HCT116 (cell line): ENCODE measurements at regions not wholly inside any gene's neighbourhood (a gene's known extent, or its start where the extent isn't known, plus 50 kb on each side); places are given as distances from the start of the nearest gene placed in this dataset.

Source experiments
- ATAC-seq: fragments of 200-7000 bp; cut with Tn5 transposase; 2 replicates; pipeline ENCODE4 v1.9.1; 2020; ENCODE audit warnings: mild to moderate bottlenecking, moderate library complexity
- BruUV-seq: library from RNA; stranded (reverse); fragments of 400-500 nt; replicated peaks from 2 replicates; lab custom pipeline; 2021; lab: Mats Ljungman, UMichigan
- CTCF ChIA-PET: fragments of 300-600 bp; sonication (Branson Sonifier 250); formaldehyde crosslinking; loops from one replicate; lab custom pipeline; 2021; ENCODE audit warnings: antibody characterized with exemption; lab: Charles Lee
- POLR2A ChIA-PET: fragments of 300-600, 350-600 bp; sonication (Branson Sonifier 250); formaldehyde crosslinking; loops from one replicate; lab custom pipeline; 2021; ENCODE audit warnings: antibody characterized with exemption; lab: Charles Lee
- RAD21 ChIA-PET, 2 experiments: fragments of 300-600 bp; sonication (Branson Sonifier 250); formaldehyde crosslinking; loops; one replicate each; lab custom pipeline; 2023; ENCODE audit warnings: low total read pairs in 2 of 2; ENCODE audit not compliant: uncharacterized antibody in 2 of 2, unreplicated experiment in 2 of 2, low non-redundant PET in 1 of 2; lab: Charles Lee
- DNase-seq: peaks from one replicate; pipeline ENCODE4 v3.0.0-alpha.2; 2010; ENCODE audit warnings: low read depth, low spot score
- H2AFZ ChIP-seq: fragments of 200-600 bp; shearing (Covaris generic), sonication (generic); 2 replicates; pipeline ENCODE4 v1.6.1; 2017; ENCODE audit warnings: low read depth, mixed run types, mixed read lengths, antibody characterized with exemption, low read length; ENCODE audit not compliant: poor library complexity, severe bottlenecking
- H3K27ac ChIP-seq: 2 replicates; pipeline ENCODE4 v1.5.1; 2012; ENCODE audit warnings: low read depth, low read length
- H3K27me3 ChIP-seq: fragments of 200-600 bp; sonication (generic); 2 replicates; pipeline ENCODE4 v1.6.1; 2016; ENCODE audit warnings: mixed run types, low read length, mixed read lengths; ENCODE audit not compliant: insufficient read depth
- H3K36me3 ChIP-seq, 2 experiments: fragments of 200-500 bp in 1 of 2; fragments of 200-600 bp in 1 of 2; sonication (Bioruptor generic) in 1 of 2; sonication (generic) in 1 of 2; 2 replicates each; pipeline versions ENCODE4 v1.5.1 to v1.6.1; 2014 to 2016; ENCODE audit warnings: low read length in 2 of 2, inconsistent platforms in 1 of 2, mixed read lengths in 1 of 2, mixed run types in 1 of 2; ENCODE audit not compliant: insufficient read depth in 2 of 2, control insufficient read depth in 1 of 2
- H3K4me1 ChIP-seq, 2 experiments: fragments of 200-600 bp in 1 of 2; sonication (generic) in 1 of 2; 2 replicates each; pipeline versions ENCODE4 v1.5.1 to v1.6.1; 2012 to 2017; ENCODE audit warnings: low read length in 2 of 2, inconsistent platforms in 1 of 2, mild to moderate bottlenecking in 1 of 2, mixed read lengths in 1 of 2, mixed run types in 1 of 2, moderate library complexity in 1 of 2; ENCODE audit not compliant: insufficient read depth in 2 of 2, control insufficient read depth in 1 of 2
- H3K4me2 ChIP-seq: fragments of 200-600 bp; sonication (generic); 2 replicates; pipeline ENCODE4 v1.6.1; 2017; ENCODE audit warnings: mixed run types, low read length, mixed read lengths
- H3K4me3 ChIP-seq, 2 experiments: fragments of 200-600 bp in 1 of 2; sonication (generic) in 1 of 2; replicated peaks in 1 of 2; 2 replicates each; pipeline ENCODE4 v1.5.1; 2011 to 2016; ENCODE audit warnings: low read length in 2 of 2, control low read depth in 1 of 2, low read depth in 1 of 2, mild to moderate bottlenecking in 1 of 2, mixed read lengths in 1 of 2, mixed run types in 1 of 2
- H3K79me2 ChIP-seq: fragments of 200-600 bp; sonication (generic); 2 replicates; pipeline ENCODE4 v1.6.1; 2017; ENCODE audit warnings: mild to moderate bottlenecking, mixed run types, low read length, moderate library complexity, mixed read lengths; ENCODE audit not compliant: insufficient read depth
- H3K9ac ChIP-seq: fragments of 200-600 bp; sonication (generic); 2 replicates; pipeline ENCODE4 v1.6.1; 2016; ENCODE audit warnings: low read length, mixed read lengths
- H3K9me2 ChIP-seq: fragments of 200-600 bp; sonication (generic), shearing (Covaris generic); 2 replicates; pipeline ENCODE4 v1.6.1; 2017; ENCODE audit warnings: mixed run types, mild to moderate bottlenecking, moderate library complexity; ENCODE audit not compliant: insufficient read depth
- H3K9me3 ChIP-seq, 2 experiments: fragments of 200-500 bp in 1 of 2; fragments of 200-600 bp in 1 of 2; sonication (Bioruptor generic) in 1 of 2; sonication (generic) in 1 of 2; 2 replicates each; pipeline ENCODE4 v1.6.1; 2014 to 2017; ENCODE audit warnings: low read length in 2 of 2, mixed read lengths in 2 of 2, inconsistent platforms in 1 of 2, low read depth in 1 of 2, mild to moderate bottlenecking in 1 of 2, mixed run types in 1 of 2, moderate library complexity in 1 of 2; ENCODE audit not compliant: control insufficient read depth in 1 of 2, insufficient read depth in 1 of 2
- H4K20me1 ChIP-seq: fragments of 200-600 bp; sonication (generic), shearing (Covaris generic); 2 replicates; pipeline ENCODE4 v1.6.1; 2017; ENCODE audit warnings: mixed run types, mild to moderate bottlenecking, moderate library complexity; ENCODE audit not compliant: insufficient read depth
- CBX3 ChIP-seq: IDR thresholded peaks from 2 replicates; pipeline ENCODE4 v1.6.1; 2012; ENCODE audit warnings: low read depth
- CEBPB ChIP-seq: IDR thresholded peaks from 2 replicates; pipeline ENCODE4 v1.6.1; 2012; ENCODE audit warnings: low read depth
- ELF1 ChIP-seq: IDR thresholded peaks from 2 replicates; pipeline ENCODE4 v1.6.1; 2012; ENCODE audit warnings: low read depth, borderline replicate concordance
- EZH2phosphoT487 ChIP-seq: fragments of 200-600 bp; IDR thresholded peaks from 2 replicates; pipeline ENCODE4 v1.6.1; 2018; ENCODE audit warnings: antibody characterized with exemption, borderline replicate concordance
- MAX ChIP-seq: IDR thresholded peaks from 2 replicates; pipeline ENCODE4 v1.6.1; 2012
- POLR2A ChIP-seq: IDR thresholded peaks from 2 replicates; pipeline ENCODE4 v1.7.0; 2011; ENCODE audit warnings: borderline replicate concordance; ENCODE audit not compliant: insufficient read depth, insufficient read length; ENCODE audit errors: extremely low read depth
- POLR2AphosphoS5 ChIP-seq: IDR thresholded peaks from 2 replicates; pipeline ENCODE4 v1.6.1; 2011; ENCODE audit warnings: mild to moderate bottlenecking, low read depth, low read length, moderate library complexity
- SIN3A ChIP-seq: IDR thresholded peaks from 2 replicates; pipeline ENCODE4 v1.6.1; 2012; ENCODE audit warnings: low read depth
- SP1 ChIP-seq: IDR thresholded peaks from 2 replicates; pipeline ENCODE4 v1.6.1; 2012; ENCODE audit warnings: low read depth
- SRF ChIP-seq: IDR thresholded peaks from 2 replicates; pipeline ENCODE4 v1.6.1; 2012; ENCODE audit warnings: low read depth
- TCF7L2 ChIP-seq: IDR thresholded peaks from 2 replicates; pipeline ENCODE4 v1.7.0; 2011; ENCODE audit warnings: borderline replicate concordance, inconsistent platforms; ENCODE audit not compliant: insufficient read depth, insufficient read length; ENCODE audit errors: extremely low read depth
- YY1 ChIP-seq: IDR thresholded peaks from 2 replicates; pipeline ENCODE4 v1.6.1; 2011; ENCODE audit warnings: low read length, low read depth, moderate library complexity, mild to moderate bottlenecking; ENCODE audit not compliant: insufficient replicate concordance; ENCODE audit errors: extremely low read depth
- ZFX ChIP-seq: fragments of 450-650 bp; IDR thresholded peaks from 2 replicates; pipeline ENCODE4 v1.6.1; 2017
- ZNF274 ChIP-seq: fragments of 200-500 bp; sonication (Bioruptor generic); IDR thresholded peaks from 2 replicates; pipeline ENCODE4 v1.6.1; 2014; ENCODE audit warnings: mild to moderate bottlenecking, low read depth, low read length, inconsistent platforms
- intact Hi-C: fragments of 100-400 bp; cut with micrococcal nuclease; formaldehyde crosslinking; loops from 2 replicates; pipeline ENCODE4 v1.10.0; 2022
- TF ChIP-seq, protein P1 (sequence below): IDR thresholded peaks from 2 replicates; pipeline ENCODE4 v1.6.1; 2012
- TF ChIP-seq, protein P2 (sequence below): IDR thresholded peaks from 2 replicates; pipeline ENCODE4 v1.6.1; 2011; ENCODE audit warnings: mild to moderate bottlenecking, low read length, moderate library complexity; ENCODE audit not compliant: insufficient replicate concordance; ENCODE audit errors: extremely low read depth
- TF ChIP-seq, protein P3 (sequence below): IDR thresholded peaks from 2 replicates; pipeline ENCODE4 v1.6.1; 2012; ENCODE audit warnings: low read depth

DNA sequence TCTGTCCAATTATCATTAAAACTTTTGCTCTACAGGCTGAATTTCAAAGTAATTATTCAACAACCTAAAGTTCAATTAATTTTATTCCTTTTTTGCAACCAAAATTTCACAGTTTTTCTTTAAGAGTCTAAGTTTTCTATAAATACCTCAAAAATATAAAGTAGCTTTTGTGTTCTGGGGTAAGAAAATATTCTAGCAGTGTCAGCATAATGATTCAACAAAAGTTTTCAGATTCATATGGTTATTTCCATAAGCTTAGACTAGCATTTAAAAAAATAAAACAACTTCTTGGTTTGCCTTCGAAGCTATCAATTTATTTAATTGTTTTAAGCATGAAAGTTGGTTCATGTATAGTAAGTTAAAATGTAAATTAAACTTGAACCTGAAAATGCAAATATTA lies 1962.3 kb upstream of the CDH6 start:
- ATAC-seq: no peak
- H3K27ac ChIP-seq: no peak overlapping the region
- ChIA-PET POLR2A (no interaction called here), CTCF (no interaction called here), RAD21 (no interaction called here)
- BruUV-seq: no TSS peak
- H3K4me2 ChIP-seq: no peak overlapping the region
- no peak for TF ChIP-seq CEBPB
- TF ChIP-seq ZNF274: no peak
- TF ChIP-seq POLR2AphosphoS5: no peak
- TF ChIP-seq, protein P1, sequence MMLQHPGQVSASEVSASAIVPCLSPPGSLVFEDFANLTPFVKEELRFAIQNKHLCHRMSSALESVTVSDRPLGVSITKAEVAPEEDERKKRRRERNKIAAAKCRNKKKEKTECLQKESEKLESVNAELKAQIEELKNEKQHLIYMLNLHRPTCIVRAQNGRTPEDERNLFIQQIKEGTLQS: no peak
- no peak for TF ChIP-seq TCF7L2
- no peak for TF ChIP-seq ELF1
- TF ChIP-seq, protein P2, sequence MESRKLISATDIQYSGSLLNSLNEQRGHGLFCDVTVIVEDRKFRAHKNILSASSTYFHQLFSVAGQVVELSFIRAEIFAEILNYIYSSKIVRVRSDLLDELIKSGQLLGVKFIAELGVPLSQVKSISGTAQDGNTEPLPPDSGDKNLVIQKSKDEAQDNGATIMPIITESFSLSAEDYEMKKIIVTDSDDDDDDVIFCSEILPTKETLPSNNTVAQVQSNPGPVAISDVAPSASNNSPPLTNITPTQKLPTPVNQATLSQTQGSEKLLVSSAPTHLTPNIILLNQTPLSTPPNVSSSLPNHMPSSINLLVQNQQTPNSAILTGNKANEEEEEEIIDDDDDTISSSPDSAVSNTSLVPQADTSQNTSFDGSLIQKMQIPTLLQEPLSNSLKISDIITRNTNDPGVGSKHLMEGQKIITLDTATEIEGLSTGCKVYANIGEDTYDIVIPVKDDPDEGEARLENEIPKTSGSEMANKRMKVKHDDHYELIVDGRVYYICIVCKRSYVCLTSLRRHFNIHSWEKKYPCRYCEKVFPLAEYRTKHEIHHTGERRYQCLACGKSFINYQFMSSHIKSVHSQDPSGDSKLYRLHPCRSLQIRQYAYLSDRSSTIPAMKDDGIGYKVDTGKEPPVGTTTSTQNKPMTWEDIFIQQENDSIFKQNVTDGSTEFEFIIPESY: no peak
- no peak for TF ChIP-seq CBX3
- TF ChIP-seq, protein P3, sequence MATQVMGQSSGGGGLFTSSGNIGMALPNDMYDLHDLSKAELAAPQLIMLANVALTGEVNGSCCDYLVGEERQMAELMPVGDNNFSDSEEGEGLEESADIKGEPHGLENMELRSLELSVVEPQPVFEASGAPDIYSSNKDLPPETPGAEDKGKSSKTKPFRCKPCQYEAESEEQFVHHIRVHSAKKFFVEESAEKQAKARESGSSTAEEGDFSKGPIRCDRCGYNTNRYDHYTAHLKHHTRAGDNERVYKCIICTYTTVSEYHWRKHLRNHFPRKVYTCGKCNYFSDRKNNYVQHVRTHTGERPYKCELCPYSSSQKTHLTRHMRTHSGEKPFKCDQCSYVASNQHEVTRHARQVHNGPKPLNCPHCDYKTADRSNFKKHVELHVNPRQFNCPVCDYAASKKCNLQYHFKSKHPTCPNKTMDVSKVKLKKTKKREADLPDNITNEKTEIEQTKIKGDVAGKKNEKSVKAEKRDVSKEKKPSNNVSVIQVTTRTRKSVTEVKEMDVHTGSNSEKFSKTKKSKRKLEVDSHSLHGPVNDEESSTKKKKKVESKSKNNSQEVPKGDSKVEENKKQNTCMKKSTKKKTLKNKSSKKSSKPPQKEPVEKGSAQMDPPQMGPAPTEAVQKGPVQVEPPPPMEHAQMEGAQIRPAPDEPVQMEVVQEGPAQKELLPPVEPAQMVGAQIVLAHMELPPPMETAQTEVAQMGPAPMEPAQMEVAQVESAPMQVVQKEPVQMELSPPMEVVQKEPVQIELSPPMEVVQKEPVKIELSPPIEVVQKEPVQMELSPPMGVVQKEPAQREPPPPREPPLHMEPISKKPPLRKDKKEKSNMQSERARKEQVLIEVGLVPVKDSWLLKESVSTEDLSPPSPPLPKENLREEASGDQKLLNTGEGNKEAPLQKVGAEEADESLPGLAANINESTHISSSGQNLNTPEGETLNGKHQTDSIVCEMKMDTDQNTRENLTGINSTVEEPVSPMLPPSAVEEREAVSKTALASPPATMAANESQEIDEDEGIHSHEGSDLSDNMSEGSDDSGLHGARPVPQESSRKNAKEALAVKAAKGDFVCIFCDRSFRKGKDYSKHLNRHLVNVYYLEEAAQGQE: no peak
- no peak for TF ChIP-seq SP1
- TF ChIP-seq SRF: no peak
- no peak for TF ChIP-seq EZH2phosphoT487
- no peak for TF ChIP-seq SIN3A
- no peak for TF ChIP-seq POLR2A
- TF ChIP-seq YY1: no peak
- no peak for TF ChIP-seq MAX
- TF ChIP-seq ZFX: no peak
- H3K79me2 ChIP-seq: no peaks in the 10 kb centered on the region
- H3K36me3 ChIP-seq: no peaks in the 10 kb centered on the region
- intact Hi-C loops: no loop called here
- peaks cover 0 to 19% of the 10 kb centered on the region in 2 experiments; a peak in 2 of 4 replicates for H3K9me3 ChIP-seq
- H3K9ac ChIP-seq: no peak overlapping the region
- DNase-seq: no peak
- no peaks in the 10 kb centered on the region for H3K27me3 ChIP-seq
- no peaks in the 10 kb centered on the region for H3K4me1 ChIP-seq
- H2AFZ ChIP-seq: no peak overlapping the region
- H3K9me2 ChIP-seq: no peaks in the 10 kb centered on the region
- H4K20me1 ChIP-seq: no peaks in the 10 kb centered on the region
- no peak overlapping the region for H3K4me3 ChIP-seq
